ENCODE measurements at regions not wholly inside any gene's neighbourhood (a gene's known extent, or its start where the extent isn't known, plus 50 kb on each side); places are given as distances from the start of the nearest gene placed in this dataset.

- DNase-seq: no peak
These were observed 218.5 kb upstream of the CDH12 start for GRCh38 chr5:23071682-23072081.

- no peak for DNase-seq
These were observed 211.6 kb upstream of the CDH12 start for GRCh38 chr5:23064710-23065109.

GRCh38 chr5:23053846-23054245 lies 200.7 kb upstream of the CDH12 start:
- no peak for DNase-seq

- no peak for DNase-seq
These were observed 189.1 kb upstream of the CDH12 start for GRCh38 chr5:23042226-23042625.

DNA sequence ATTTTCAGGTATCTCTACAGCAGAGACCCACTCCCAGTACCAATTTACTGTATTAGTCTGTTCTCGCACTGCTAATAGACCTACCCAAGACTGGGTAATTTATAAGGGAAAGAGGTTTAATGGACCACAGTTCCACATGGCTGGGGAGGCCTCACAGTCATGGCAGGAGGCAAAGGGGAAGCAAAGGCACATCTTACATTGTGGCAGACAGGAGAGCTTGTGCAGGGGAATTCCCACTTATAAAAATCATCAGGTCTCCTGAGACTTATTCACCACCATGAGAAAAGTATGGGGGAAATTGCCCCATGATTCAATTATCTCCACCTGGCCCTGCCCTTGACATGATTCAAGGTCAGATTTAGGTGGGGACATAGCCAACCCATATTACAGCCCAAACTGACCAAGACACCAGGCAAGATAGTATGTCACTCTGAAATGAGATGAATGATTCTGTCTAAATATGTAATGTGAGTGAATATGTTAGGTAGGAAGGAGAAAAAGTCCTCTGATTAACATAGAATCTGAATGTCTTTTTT lies 182.5 kb upstream of the CDH12 start:
- DNase-seq: no peak

- no peak for DNase-seq
These were observed 180.7 kb upstream of the CDH12 start for GRCh38 chr5:23033864-23034263.

DNA sequence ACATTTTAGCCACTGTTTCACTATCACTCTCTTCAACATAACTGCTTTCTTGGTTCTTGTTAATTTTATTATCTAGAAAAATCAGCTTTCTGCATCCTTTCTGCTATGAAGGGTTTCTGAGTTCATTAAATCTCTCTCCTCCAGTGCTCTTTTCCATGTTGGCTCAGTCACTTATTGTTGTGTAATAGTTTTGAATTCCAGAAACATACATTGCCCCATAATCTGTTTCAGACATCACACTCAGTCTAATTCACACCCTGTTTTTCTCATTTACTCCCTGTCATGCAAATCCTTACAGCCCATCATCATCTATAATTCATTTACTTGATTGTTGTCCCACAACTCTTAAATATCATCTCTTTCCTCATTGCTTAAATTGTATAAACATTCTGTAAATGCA lies 176.1 kb upstream of the CDH12 start:
- DNase-seq: no peak

DNA sequence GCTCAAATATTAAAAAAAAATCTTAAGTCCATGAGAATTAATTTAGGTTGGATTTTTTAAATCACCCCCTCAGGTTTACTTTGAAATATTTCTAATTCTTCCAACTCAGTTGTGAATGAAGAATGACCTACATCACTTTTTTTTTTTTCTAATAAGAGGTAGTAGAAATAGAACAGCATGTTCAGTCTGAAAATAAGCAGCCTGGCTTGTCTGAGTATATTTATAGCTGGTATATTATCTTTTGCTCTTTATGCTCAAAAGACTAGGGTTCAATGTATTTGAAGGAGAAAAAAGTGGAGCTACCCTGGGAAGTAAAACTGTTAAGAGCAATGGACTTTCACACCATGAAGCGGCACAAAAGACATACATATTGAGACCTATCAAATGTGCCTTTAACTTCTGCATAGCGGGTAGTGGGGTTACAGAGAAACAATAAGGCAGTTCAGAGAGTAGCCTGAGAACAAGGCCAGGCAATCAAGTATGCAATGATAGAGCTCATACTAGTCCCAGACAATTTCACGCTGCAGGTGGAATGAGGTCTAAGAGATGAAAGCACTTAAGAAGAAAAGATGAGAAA lies 175.4 kb upstream of the CDH12 start:
- DNase-seq: no peak

DNA sequence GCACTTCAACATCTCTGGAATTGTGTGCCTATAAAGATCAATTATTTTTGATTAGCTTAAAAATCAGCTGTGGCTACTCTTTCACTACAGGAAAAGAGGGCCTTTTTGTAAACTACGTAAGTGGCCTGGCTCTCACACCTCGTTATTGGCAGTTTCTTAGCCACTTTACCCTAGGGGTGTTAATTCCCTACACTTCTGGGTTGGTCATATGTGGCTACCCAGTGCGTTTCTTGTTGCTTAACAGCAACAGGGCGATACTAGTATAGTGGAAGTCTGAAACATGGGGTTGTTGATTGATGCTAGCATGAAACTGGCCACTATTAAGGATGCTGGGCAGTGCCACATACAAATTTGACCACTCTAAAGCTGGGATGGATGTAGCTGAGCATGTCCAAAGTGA lies 174.7 kb upstream of the CDH12 start:
- no peak for DNase-seq

DNA sequence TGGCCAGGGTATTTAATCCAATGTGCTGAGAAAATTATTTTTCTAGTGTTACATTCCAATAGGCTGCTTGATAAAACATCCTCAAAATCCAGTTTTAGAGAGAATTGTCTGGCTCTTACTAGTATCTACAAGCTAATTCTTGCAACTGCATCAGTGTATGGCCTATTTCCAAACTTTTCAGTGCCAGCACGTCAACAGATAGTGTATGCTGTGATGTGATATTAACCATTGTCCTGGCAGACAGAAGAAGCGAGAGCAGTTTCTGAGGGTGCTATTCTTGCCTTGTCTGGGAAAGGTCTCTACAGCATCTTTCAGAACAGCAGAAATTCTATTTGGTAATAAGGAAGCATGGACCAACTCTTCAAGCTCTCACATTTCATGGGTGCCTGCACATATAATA lies 174.2 kb upstream of the CDH12 start:
- no peak for DNase-seq

- no peak for DNase-seq
These were observed 173.4 kb upstream of the CDH12 start for GRCh38 chr5:23026252-23027170.

GRCh38 chr5:23025629-23026233 lies 172.6 kb upstream of the CDH12 start:
- no peak for DNase-seq

GRCh38 chr5:23024470-23024869 lies 171.3 kb upstream of the CDH12 start:
- DNase-seq: no peak

DNA sequence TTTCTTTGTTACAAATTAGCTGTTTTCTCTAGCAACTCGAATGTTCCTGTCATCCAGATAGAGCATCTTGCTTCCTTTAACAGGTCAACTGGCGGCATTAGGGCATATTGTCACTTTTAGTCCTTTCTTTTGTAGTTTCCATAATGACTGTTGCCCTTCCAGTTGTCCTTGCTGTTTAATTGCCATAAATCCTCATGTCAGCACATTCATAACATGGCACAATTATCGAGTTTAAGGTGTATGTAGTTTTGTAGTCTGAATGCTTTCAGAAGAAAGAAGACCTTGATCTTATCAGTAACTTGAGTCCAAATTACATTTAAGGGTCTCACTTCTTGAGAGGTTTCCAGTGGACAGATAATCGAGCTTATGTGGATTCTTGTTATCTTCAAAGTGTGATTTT lies 161.7 kb upstream of the CDH12 start:
- no peak for DNase-seq

DNA sequence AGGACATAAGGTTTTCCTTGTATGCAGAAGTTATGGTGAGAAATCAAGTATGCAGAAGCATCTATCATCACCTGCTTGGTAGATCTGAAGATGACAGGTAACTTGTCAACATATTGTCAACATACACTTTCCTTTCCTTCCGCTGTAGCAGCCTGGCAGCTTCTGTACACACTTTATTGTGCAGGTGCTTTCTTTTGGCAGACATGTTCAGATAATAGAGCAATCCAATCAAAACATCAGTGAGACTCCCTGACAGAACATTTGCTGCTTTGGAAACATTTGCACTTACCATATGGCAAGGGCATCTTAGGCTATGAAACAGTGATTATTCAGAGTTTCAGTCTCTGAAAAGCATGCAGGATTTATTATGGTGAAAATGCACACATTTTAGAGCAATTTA lies 161.1 kb upstream of the CDH12 start:
- no peak for DNase-seq

GRCh38 chr5:23013395-23013998 lies 160.4 kb upstream of the CDH12 start:
- no peak for DNase-seq

DNA sequence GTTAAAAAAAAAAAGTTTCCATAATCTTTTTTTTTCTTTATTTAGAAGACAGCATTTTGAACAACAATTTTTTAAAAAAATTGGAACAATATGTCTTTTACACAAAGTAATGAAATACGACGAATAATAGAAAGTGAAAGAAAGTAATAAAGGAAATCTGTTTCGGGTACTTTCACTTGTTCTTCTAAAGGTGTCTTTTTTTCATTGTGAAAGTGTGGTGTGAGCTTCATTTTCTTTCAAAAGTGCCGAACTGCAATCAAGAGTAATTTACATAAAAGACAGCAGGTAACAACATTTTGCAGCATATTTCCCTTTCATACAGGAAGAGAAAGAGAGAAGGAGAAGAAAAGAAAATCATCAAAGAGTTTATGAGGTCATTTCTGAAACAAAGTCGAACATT lies 159.7 kb upstream of the CDH12 start:
- DNase-seq: no peak

GRCh38 chr5:23007762-23008161 lies 154.6 kb upstream of the CDH12 start:
- no peak for DNase-seq

DNA sequence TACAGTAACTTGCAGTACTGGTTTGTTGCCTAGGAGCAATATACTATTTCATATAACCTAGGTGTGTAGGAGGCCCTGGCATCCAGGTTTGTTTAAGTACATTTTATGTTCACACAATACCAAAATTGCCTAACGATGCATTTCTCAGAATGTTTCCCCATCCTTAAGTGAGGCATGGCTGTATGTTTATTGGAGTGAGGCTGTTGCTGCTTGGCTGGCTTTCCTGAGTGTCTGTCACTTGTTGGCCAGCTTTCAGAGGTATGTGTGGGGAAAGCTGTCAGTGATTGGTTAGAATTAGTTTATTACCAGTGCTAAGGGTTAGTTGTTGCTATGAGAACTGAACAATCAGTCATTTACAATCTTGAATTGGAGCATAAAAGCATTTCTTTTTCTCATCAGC lies 154.1 kb upstream of the CDH12 start:
- no peak for DNase-seq

DNA sequence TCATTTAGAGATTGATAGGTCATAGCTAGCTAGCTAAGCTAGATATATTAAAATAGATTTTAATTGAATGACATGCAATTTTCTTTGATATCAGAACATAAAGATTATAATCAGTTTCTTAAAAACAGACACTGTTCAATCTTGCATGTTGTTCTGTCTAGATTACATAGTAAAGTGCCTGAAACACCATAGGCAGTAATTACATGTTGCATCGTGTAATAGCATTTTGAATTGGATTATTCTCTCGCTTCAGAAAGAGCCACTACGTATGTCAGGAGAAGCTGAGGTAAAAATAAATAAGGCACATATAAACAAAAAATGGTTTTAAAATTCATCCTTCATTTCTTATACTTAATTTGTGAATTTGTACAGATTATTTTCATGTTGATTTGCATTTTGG lies 148.0 kb upstream of the CDH12 start:
- no peak for DNase-seq

GRCh38 chr5:22998774-22999173 lies 145.6 kb upstream of the CDH12 start:
- no peak for DNase-seq

GRCh38 chr5:22998362-22998761 lies 145.2 kb upstream of the CDH12 start:
- DNase-seq: no peak

DNA sequence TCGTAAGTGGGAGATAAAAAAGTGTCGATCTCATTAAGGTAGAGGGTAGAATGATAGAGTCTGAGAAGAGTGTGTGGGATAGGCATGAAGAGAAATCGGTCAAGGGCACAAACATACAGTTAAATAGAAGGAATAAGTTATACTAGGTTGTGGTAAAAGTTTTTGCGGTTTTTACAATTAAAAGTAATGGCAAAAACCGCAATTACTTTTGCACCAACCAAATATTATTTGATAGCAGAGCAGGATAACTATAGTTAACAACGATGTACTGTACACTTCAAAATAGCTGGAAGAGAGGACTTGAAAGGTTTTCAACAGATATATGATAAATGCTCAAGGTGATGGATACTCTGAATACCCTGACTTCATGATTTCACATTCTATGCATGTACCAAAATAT lies 135.8 kb upstream of the CDH12 start:
- no peak for DNase-seq

Measured in fibroblast of skin of back (primary cell).